ENCODE measurements at regions not wholly inside any gene's neighbourhood (a gene's known extent, or its start where the extent isn't known, plus 50 kb on each side); places are given as distances from the start of the nearest gene placed in this dataset.

DNA sequence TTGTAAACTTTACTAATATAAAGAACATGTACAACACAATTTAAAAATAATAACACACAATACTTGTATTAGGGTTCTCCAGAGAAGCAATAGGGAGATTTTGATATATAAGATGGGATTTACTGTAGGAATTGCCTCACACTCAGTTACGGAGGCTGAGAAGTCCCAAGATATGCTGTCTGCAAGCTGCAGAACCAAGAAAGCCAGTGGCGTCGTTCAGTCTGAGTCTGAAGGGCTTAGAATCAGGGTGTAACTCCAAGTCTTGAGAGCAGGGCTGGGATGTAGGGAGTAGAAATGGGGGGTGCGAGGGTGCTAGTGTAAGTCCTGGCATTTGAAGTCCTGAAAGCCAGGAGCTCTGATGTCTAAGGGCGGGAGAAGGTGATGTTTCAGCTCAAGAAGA is 206.6 kb upstream of the HES1 start:
- ChIA-PET RAD21 (ENCODE audit: low non-redundant PET in 1 of 2, low total read pairs in 2 of 2, uncharacterized antibody in 2 of 2, unreplicated experiment in 2 of 2) (no interaction called here), CTCF (interaction anchor here (1.8 kb wide), 1 partner anchor 386 kb away, joined by 4 read pairs; no protein-coding TSS in a partner anchor), POLR2A (no interaction called here)
- H3K9me3 ChIP-seq (ENCODE audit: control insufficient read depth in 1 of 2, insufficient read depth in 1 of 2, low read depth in 1 of 2, low read length in 2 of 2) = peaks cover 0 to 5% of the 10 kb centered on the region in 2 experiments; a peak in 1 of 4 replicates
- intact Hi-C loops (cut with micrococcal nuclease) = no loop called here
- H3K27ac ChIP-seq (ENCODE audit: low read depth, low read length) = no peak overlapping the region
- H3K9me2 ChIP-seq (ENCODE audit: insufficient read depth) = no peaks in the 10 kb centered on the region; the same call in 1 of the 2 replicates
- DNase-seq (ENCODE audit: low read depth, low spot score) = no peak
- no peaks in the 10 kb centered on the region for H4K20me1 ChIP-seq (ENCODE audit: insufficient read depth)
- H3K9ac ChIP-seq (ENCODE audit: low read length) = no peak overlapping the region
- no TSS peak for BruUV-seq (replicated peaks)
- no peak for TF ChIP-seq SP1 (IDR thresholded peaks at IDR 0.05; ENCODE audit: low read depth)
- TF ChIP-seq FOSL1 (IDR thresholded peaks at IDR 0.05; ENCODE audit: low read depth) = no peak
- TF ChIP-seq EZH2phosphoT487 (IDR thresholded peaks at IDR 0.05; ENCODE audit: borderline replicate concordance) = no peak
- TF ChIP-seq ZNF274 (IDR thresholded peaks at IDR 0.05; ENCODE audit: low read depth, low read length) = no peak
- TF ChIP-seq, protein P1, sequence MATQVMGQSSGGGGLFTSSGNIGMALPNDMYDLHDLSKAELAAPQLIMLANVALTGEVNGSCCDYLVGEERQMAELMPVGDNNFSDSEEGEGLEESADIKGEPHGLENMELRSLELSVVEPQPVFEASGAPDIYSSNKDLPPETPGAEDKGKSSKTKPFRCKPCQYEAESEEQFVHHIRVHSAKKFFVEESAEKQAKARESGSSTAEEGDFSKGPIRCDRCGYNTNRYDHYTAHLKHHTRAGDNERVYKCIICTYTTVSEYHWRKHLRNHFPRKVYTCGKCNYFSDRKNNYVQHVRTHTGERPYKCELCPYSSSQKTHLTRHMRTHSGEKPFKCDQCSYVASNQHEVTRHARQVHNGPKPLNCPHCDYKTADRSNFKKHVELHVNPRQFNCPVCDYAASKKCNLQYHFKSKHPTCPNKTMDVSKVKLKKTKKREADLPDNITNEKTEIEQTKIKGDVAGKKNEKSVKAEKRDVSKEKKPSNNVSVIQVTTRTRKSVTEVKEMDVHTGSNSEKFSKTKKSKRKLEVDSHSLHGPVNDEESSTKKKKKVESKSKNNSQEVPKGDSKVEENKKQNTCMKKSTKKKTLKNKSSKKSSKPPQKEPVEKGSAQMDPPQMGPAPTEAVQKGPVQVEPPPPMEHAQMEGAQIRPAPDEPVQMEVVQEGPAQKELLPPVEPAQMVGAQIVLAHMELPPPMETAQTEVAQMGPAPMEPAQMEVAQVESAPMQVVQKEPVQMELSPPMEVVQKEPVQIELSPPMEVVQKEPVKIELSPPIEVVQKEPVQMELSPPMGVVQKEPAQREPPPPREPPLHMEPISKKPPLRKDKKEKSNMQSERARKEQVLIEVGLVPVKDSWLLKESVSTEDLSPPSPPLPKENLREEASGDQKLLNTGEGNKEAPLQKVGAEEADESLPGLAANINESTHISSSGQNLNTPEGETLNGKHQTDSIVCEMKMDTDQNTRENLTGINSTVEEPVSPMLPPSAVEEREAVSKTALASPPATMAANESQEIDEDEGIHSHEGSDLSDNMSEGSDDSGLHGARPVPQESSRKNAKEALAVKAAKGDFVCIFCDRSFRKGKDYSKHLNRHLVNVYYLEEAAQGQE (IDR thresholded peaks at IDR 0.05; ENCODE audit: low read depth) = no peak
- no peak for TF ChIP-seq ELF1 (IDR thresholded peaks at IDR 0.05; ENCODE audit: borderline replicate concordance, low read depth)
- no peak for TF ChIP-seq POLR2AphosphoS5 (IDR thresholded peaks at IDR 0.05; ENCODE audit: low read depth, low read length)
- TF ChIP-seq EGR1 (IDR thresholded peaks at IDR 0.05; ENCODE audit: low read depth) = no peak
- no peak for TF ChIP-seq YY1 (IDR thresholded peaks at IDR 0.05; ENCODE audit: extremely low read depth, insufficient replicate concordance, low read depth, low read length)
- no peak for TF ChIP-seq SRF (IDR thresholded peaks at IDR 0.05; ENCODE audit: low read depth)
- no peak for TF ChIP-seq ZFX (IDR thresholded peaks at IDR 0.05)
- TF ChIP-seq CEBPB (IDR thresholded peaks at IDR 0.05; ENCODE audit: low read depth) = no peak
- TF ChIP-seq, protein P2, sequence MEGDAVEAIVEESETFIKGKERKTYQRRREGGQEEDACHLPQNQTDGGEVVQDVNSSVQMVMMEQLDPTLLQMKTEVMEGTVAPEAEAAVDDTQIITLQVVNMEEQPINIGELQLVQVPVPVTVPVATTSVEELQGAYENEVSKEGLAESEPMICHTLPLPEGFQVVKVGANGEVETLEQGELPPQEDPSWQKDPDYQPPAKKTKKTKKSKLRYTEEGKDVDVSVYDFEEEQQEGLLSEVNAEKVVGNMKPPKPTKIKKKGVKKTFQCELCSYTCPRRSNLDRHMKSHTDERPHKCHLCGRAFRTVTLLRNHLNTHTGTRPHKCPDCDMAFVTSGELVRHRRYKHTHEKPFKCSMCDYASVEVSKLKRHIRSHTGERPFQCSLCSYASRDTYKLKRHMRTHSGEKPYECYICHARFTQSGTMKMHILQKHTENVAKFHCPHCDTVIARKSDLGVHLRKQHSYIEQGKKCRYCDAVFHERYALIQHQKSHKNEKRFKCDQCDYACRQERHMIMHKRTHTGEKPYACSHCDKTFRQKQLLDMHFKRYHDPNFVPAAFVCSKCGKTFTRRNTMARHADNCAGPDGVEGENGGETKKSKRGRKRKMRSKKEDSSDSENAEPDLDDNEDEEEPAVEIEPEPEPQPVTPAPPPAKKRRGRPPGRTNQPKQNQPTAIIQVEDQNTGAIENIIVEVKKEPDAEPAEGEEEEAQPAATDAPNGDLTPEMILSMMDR (IDR thresholded peaks at IDR 0.05 in 2 of 3, conservative IDR thresholded peaks at IDR 0.05 in 1 of 3; ENCODE audit: borderline replicate concordance in 1 of 3, insufficient read depth in 1 of 3, low read depth in 2 of 3, low read length in 2 of 3) = no peak
- TF ChIP-seq JUND (IDR thresholded peaks at IDR 0.05) = no peak
- TF ChIP-seq, protein P3, sequence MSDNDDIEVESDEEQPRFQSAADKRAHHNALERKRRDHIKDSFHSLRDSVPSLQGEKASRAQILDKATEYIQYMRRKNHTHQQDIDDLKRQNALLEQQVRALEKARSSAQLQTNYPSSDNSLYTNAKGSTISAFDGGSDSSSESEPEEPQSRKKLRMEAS (IDR thresholded peaks at IDR 0.05) = no peak
- TF ChIP-seq POLR2A (IDR thresholded peaks at IDR 0.05; ENCODE audit: borderline replicate concordance, extremely low read depth, insufficient read depth, insufficient read length) = no peak
- TF ChIP-seq, protein P4, sequence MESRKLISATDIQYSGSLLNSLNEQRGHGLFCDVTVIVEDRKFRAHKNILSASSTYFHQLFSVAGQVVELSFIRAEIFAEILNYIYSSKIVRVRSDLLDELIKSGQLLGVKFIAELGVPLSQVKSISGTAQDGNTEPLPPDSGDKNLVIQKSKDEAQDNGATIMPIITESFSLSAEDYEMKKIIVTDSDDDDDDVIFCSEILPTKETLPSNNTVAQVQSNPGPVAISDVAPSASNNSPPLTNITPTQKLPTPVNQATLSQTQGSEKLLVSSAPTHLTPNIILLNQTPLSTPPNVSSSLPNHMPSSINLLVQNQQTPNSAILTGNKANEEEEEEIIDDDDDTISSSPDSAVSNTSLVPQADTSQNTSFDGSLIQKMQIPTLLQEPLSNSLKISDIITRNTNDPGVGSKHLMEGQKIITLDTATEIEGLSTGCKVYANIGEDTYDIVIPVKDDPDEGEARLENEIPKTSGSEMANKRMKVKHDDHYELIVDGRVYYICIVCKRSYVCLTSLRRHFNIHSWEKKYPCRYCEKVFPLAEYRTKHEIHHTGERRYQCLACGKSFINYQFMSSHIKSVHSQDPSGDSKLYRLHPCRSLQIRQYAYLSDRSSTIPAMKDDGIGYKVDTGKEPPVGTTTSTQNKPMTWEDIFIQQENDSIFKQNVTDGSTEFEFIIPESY (IDR thresholded peaks at IDR 0.05; ENCODE audit: extremely low read depth, insufficient replicate concordance, low read length) = no peak
- no peak for TF ChIP-seq RAD21 (IDR thresholded peaks at IDR 0.05; ENCODE audit: low read depth)
- H3K4me2 ChIP-seq (ENCODE audit: low read length) = no peak overlapping the region
- no peaks in the 10 kb centered on the region for H3K36me3 ChIP-seq (ENCODE audit: control insufficient read depth in 1 of 2, insufficient read depth in 2 of 2, low read length in 2 of 2)
- H3K79me2 ChIP-seq (ENCODE audit: insufficient read depth, low read length) = no peaks in the 10 kb centered on the region
- no peak overlapping the region for H2AFZ ChIP-seq (ENCODE audit: low read depth, low read length, poor library complexity, severe bottlenecking)
- H3K27me3 ChIP-seq (ENCODE audit: insufficient read depth, low read length) = no peaks in the 10 kb centered on the region
- no peak for ATAC-seq
- H3K4me3 ChIP-seq (replicated peaks in 1 of 2; ENCODE audit: low read depth in 1 of 2, low read length in 2 of 2) = no peak overlapping the region
- peaks cover 0 to 10% of the 10 kb centered on the region in 2 experiments; a peak in 2 of 4 replicates for H3K4me1 ChIP-seq (ENCODE audit: control insufficient read depth in 1 of 2, insufficient read depth in 2 of 2, low read length in 2 of 2)
